Stimulated activated effector memory CD8-positive, alpha-beta T cell treated with anti-CD3 and anti-CD28 coated beads, Interleukin-12 subunit alpha, Interleukin-12 subunit beta, amount 100 ng/mL, for 72 hours (primary cell): ENCODE measurements at regions not wholly inside any gene's neighbourhood (a gene's known extent, or its start where the extent isn't known, plus 50 kb on each side); places are given as distances from the start of the nearest gene placed in this dataset.
"Not testable (repeated sequence)": the region's sequence is repeated elsewhere in the genome, so short reads cannot be mapped to it uniquely, and the experiment has no call there.

Source experiments
- ATAC-seq: fragments of 150-1000 bp; cut with Tn5 transposase; 2 replicates; pipeline ENCODE4 v1.10.0; 2021
- DNase-seq, 2 donors: peaks; one replicate each; pipeline ENCODE4 v3.0.0; 2021 to 2022; ENCODE audit warnings: low spot score in 2 of 2
- H3K27ac Mint-ChIP-seq: one replicate; pipeline ENCODE4 v1.8.0; 2022; ENCODE audit warnings: mild to moderate bottlenecking, mixed read lengths
- H3K36me3 Mint-ChIP-seq: one replicate; pipeline ENCODE4 v1.8.0; 2022; ENCODE audit warnings: mild to moderate bottlenecking, mixed read lengths
- H3K4me1 Mint-ChIP-seq: one replicate; pipeline ENCODE4 v1.8.0; 2022; ENCODE audit warnings: mixed read lengths
- H3K4me3 Mint-ChIP-seq: one replicate; pipeline ENCODE4 v1.8.0; 2022; ENCODE audit warnings: mild to moderate bottlenecking, mixed read lengths
- H3K9me3 Mint-ChIP-seq: one replicate; pipeline ENCODE4 v1.8.0; 2022; ENCODE audit warnings: mixed read lengths

DNA sequence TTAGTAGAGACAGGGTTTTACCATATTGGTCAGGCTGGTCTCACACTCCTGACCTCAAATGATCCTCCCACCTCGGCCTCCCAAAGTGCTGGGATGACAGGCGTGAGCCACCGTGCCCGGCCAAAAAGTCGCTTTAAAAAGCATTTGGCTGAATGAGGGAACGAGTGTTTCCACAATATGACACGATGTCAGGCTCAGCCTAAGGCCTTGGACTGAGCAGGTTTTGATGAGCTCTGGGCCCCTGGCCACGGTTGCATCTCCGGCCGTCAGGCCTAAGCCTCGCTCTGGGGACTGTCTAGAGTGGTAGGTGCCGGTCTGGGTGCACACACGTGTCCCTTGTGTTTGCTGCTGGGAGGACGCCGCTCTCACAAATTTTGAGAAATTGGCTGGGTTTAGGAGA lies 120.3 kb downstream of the NPIPB11 start:
- peaks cover 19% of the 10 kb centered on the region for H3K4me1 Mint-ChIP-seq
- H3K9me3 Mint-ChIP-seq, H3K36me3 Mint-ChIP-seq, H3K4me3 Mint-ChIP-seq, ATAC-seq, H3K27ac Mint-ChIP-seq, DNase-seq: not testable (repeated sequence)

DNA sequence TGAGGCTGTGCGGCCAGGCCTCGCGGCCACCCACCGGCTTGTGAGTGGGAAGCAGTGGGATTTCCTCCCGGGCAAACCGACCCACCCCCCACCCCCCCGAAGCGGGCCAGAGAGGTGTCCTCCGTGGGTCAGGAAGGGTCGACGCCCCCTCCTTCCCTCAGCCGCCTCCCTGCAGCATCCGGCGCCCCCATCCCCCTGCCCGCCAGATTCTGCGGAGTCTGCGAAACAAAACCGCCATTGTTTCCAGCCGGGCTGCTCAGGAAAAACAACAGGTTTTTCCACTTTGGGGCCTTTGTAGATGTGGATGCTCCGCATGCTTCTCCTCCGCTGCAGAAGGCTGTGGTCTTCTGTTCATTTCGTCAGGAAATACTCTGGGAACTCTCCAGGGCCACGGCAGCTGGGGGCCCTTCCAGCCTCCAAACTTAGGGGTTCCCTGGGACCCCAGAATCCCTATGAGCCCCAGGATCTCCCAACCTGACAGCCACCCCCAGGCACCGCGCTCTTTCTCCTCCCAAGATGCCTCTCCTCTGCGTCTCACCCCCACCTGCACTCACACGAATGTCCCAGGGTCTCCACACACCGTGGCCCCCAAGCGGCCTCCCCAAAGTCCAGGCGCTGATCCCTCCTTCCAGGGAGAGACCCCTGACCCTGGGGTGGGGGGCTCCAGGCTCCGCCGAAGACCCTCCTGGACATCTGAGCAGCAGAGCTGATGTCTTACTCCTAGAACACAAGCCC lies 121.2 kb downstream of the NPIPB11 start:
- Mint-ChIP-seq H3K4me3 (peak overlapping the region; percentile 51), H3K4me1 (peaks cover 12% of the 10 kb centered on the region)
- H3K27ac Mint-ChIP-seq, DNase-seq, H3K36me3 Mint-ChIP-seq, ATAC-seq, H3K9me3 Mint-ChIP-seq: not testable (repeated sequence)

DNA sequence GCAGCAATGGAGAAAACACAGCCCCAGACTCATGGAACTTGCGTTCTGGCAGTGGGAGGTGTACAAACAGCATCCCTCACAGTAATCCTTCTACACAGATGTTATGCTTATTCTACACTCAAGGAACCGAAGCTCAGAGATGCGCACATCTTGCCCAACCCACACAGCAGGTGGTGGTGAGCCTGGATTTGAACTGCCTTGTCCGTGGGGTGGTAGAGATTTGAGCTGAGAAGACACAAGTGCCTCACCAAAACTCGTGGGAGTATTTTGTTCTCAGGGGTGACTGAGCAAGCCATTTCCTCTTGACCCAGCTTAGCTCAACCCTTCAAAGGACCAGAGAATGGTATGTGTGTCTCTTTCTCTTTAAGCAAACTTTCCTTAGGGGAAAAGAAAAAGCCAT lies 121.8 kb downstream of the NPIPB11 start:
- H3K9me3 Mint-ChIP-seq, H3K36me3 Mint-ChIP-seq, H3K27ac Mint-ChIP-seq, H3K4me1 Mint-ChIP-seq, DNase-seq: not testable (repeated sequence)
- H3K4me3 Mint-ChIP-seq = peak overlapping the region; percentile 51
- ATAC-seq = peak; percentile 73

DNA sequence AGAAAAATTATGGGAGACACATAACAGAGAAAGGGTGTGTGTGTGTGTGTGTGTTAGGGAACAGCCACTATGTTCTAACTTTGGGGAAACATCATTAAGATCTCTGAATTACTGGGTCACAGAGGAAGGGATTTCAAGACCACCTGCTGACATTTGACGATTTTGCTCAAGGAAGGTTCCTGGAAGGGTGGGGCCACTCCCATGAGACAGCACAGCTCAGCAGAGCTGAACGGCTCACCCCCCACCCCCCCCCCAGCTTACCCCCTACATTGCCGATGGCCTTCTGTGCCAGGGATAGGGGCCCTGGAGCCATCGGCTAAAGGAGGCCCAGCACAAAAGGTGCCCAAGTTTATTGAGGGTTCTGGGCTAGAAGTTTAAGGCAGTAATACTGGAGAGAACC lies 122.4 kb downstream of the NPIPB11 start:
- H3K27ac Mint-ChIP-seq, DNase-seq, H3K4me1 Mint-ChIP-seq, H3K9me3 Mint-ChIP-seq, ATAC-seq, H3K36me3 Mint-ChIP-seq: not testable (repeated sequence)
- H3K4me3 Mint-ChIP-seq = peak overlapping the region; percentile 51

DNA sequence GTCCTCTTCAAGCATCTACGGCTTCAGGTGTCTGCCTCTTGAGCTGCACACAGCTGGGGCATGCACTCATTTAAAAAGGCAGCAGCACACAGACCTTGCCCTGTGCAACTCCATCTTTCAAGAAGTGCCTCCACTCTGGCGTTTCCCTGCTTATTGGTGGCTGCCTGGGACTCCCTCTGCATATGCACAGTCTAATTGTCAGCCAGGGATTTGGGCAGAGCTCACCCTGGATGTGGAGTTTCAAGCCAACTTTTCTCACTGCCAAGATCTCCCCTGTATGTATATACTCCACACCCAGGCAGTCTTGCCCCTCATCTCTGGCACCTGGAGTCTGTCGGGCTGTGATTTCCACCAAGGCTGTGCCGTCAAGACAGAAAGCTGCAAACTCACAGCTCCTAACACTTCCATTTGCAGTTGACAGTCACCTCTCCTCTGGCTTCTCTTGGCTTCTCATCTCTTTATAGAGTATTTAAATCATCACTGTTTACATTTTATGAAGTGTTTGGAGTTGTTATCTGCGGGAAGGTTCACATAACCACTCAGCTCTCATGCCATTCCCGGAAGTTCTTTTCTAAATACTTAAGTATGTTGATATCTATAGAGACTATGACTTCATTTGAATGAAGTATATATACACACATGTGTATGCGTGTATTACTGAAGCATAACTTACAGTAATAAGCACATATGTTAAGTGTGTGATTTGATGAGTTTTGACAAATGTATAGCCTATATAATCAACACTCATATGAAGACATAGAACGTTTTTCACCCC lies 128.2 kb downstream of the NPIPB11 start:
- ATAC-seq, H3K27ac Mint-ChIP-seq, H3K4me3 Mint-ChIP-seq, H3K36me3 Mint-ChIP-seq, H3K9me3 Mint-ChIP-seq, H3K4me1 Mint-ChIP-seq, DNase-seq: not testable (repeated sequence)

DNA sequence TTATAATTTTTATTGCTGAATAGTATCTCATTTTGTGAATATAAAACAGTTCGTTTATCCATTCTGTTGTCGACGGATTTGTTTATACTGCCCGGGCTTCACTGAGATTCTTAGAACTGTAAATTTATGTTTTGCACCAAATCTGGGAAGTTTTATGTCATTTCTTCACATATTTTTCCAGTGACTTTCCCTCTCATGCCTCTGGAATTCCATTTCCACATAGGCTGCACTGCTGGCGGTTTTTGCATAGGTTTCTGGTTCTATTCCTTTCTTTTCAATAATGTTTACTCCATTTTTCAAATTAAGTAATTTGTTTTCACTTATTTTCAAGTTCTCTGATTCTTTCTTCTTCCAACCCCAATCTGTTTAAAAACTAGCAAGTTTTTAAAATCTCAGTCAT lies 130.1 kb downstream of the NPIPB11 start:
- not testable (repeated sequence) for ATAC-seq, H3K4me1 Mint-ChIP-seq, DNase-seq, H3K9me3 Mint-ChIP-seq, H3K27ac Mint-ChIP-seq, H3K36me3 Mint-ChIP-seq, H3K4me3 Mint-ChIP-seq

DNA sequence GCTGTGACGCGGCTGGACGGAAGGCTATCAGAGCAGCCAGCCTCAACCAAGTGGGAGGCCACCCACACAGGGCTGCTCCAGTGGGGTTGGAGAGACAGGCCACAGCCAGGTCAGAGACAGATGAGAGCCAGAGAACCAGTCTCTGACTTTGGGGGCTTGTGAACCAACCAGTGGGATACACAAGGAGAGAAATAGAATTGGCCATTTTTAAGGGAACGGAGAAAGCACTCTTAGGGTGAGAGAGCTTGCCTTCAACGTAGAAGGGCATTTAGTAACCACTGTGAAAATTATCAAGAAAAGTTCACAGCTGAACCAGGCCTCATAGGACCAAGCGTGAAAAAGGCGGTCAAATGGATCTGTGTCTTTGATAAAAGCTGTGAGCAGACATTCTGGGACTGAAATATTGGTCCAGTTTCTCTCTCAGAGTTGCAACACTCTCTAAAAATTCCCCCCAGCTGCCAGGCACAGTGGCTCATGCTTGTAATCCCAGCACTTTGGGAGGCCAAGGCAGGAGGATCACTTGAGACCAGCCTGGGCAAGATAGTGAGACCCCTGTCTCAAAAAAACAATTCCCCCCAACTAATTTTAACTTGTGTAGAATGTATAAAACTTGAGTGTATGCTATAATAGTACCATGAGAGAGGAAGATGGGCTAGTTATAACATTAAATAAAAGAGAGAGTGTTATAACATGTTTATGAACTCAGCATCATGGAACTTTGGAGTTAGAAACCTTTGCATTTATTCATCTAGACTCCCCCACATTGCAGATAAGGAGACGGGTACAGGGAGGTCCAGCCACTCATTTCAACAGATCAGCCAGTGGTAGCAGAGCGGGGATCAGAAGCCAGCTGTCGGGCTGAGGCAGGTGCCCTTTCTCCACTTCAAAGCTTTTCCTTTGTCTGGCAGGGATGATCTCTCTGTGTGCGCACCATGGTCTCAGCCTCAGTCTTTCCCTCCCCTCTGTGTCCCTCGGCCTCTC lies 132.2 kb downstream of the NPIPB11 start:
- H3K27ac Mint-ChIP-seq = peak overlapping the region; percentile 36
- ATAC-seq = peak; percentile 39
- not testable (repeated sequence) for H3K4me3 Mint-ChIP-seq, H3K9me3 Mint-ChIP-seq, H3K4me1 Mint-ChIP-seq, DNase-seq, H3K36me3 Mint-ChIP-seq

DNA sequence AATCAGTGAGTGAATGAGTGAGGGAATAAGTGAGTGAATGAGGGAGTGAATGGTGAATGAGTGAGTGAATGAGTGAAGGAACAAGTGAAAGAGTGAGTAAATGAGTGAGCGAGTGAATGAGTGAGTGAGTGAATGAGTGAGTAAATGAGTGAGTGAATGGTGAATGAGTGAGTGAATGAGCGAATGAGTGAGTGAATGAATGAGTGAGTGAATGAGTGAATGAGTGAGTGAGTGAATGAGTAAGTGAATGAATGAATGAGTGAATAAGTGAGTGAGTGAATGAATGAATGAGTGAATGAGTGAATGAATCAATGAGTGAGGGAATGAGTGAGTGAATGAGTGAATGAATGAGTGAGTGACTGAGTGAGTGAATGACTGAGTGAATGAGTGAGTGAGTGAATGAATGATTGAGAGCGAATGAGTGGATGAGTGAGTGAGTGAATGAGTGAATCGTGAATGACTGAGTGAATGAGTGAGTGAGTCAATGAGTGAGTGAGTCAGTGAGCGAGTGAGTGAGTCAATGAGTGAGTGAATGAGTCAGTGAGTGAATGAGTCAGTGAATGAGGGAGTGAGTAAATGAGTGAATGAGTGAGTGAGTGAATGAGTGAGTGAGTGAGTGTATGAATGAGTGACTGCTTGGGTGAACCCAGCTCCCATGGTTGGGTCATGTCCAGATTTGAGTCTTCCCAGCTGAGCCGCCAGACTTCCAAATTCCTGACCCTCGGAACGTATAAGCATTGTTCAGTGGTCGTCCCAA lies 133.0 kb downstream of the NPIPB11 start:
- H3K36me3 Mint-ChIP-seq, DNase-seq, H3K4me3 Mint-ChIP-seq, H3K27ac Mint-ChIP-seq, H3K4me1 Mint-ChIP-seq, H3K9me3 Mint-ChIP-seq: not testable (repeated sequence)
- peak; percentile 89 for ATAC-seq

DNA sequence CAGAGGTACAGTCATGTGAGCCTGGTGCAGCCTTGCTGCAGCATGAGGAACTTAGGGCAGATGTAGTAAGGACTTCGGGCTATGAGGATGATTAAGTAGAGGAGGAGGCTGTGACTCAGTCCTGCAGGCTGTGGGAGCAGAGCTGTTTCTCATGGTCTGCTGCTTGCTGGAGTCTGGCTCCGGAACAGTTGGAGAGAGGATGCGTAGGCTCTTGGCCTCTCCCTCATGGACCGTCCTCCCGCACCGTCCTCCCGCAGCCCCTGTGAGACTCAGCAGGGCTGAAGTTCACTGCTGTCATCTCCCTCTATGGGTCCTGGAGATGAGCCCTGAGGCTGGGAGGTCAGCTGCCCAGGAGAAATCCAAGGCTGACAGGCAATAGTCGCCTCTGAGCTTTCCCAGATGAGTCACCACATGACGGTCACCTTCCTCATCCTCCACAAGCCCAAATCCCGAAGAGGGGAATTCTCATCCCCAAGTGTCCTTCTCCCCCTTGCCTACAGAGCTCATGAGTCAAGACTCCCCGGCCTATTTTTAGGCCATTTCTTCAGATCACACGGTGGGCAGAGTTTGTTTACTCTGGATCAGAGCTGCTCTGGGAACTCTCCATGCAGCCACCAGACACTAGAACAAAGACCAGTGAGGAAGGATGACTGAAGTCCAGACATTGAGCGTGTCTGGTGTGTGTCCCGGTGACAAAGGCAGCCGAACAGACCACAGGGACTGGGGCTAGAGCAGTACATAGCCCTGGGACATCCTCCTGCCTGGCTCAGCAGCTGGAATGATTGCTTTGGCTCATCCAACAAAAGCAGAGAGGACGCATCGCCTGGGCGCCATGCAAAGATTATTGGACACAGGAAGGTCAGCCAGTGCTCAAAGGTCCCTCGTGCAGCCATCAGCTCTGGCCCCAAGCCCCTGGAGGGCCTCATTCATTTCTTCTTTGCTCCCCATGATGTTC lies 134.5 kb downstream of the NPIPB11 start:
- H3K4me3 Mint-ChIP-seq, H3K9me3 Mint-ChIP-seq, H3K27ac Mint-ChIP-seq, DNase-seq, ATAC-seq, H3K4me1 Mint-ChIP-seq, H3K36me3 Mint-ChIP-seq: not testable (repeated sequence)

DNA sequence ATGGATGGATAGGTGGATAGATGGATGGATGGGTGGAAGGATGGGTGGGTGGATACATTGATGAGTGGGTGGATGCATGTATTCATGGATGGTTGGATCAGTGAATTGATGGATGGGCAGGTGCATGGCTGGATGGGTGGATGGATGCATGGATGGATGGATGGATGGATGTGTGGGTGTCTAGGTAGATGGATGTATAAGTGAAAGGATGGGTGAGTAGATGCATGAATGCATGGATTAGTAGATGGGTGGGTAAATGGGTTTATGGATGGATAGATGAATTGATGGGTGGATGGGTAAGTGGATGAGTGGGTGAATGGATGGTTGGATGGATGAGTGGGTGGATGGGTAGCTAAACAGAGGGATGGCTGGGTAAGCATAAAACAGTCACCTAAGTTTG lies 135.6 kb downstream of the NPIPB11 start:
- not testable (repeated sequence) for DNase-seq, ATAC-seq, H3K9me3 Mint-ChIP-seq, H3K36me3 Mint-ChIP-seq, H3K4me1 Mint-ChIP-seq, H3K27ac Mint-ChIP-seq, H3K4me3 Mint-ChIP-seq

DNA sequence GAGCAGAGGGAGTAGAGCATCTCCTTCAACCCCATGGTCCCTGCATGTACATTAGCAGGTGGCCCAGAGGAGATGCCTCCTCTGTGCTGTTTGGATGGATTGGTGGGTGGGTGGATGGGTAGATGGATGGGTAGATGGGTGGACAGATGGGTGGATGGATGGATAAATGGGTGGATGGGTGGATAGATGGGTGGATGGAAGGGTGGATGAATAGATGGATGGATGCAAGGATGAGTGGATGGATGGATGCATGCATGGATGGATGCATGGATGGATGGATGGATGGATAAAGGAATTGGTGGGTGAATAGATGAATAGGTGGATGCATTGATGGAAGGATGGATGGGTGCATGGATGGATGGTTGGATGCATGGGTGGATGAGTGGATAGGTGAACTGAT lies 136.5 kb downstream of the NPIPB11 start:
- H3K27ac Mint-ChIP-seq, H3K9me3 Mint-ChIP-seq, H3K36me3 Mint-ChIP-seq, DNase-seq, H3K4me3 Mint-ChIP-seq, ATAC-seq, H3K4me1 Mint-ChIP-seq: not testable (repeated sequence)

DNA sequence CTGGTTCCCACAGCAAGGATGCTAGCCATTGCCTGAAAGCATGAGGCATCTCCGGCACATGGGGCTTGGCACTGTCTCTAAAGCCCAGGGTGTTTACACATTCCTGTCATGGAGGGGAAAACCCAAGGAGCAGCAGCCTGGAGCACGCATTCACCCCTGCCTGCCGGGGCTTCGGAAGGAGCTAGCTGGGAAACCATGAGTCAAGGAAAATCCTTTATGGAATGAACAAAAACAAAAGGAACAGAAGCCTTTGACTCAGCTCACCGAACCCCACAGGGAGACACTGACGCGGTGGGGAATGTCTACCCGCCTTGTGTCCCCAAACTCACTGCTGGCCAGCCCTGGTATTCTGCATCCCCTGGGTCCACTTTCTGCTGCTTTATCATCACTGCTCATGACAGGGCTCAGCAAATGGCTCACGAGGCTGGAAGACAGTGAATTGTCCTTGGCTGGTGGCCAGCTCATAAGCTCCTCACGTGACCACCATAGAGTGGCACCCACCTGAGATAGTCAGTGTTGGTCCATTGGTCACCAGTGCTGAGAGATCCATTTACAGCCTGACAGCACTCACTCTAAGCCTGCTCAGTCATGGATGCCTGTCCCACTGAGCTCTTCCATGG lies 137.2 kb downstream of the NPIPB11 start:
- H3K9me3 Mint-ChIP-seq, DNase-seq, H3K27ac Mint-ChIP-seq, ATAC-seq, H3K36me3 Mint-ChIP-seq, H3K4me3 Mint-ChIP-seq: not testable (repeated sequence)
- H3K4me1 Mint-ChIP-seq = peaks cover 12% of the 10 kb centered on the region

DNA sequence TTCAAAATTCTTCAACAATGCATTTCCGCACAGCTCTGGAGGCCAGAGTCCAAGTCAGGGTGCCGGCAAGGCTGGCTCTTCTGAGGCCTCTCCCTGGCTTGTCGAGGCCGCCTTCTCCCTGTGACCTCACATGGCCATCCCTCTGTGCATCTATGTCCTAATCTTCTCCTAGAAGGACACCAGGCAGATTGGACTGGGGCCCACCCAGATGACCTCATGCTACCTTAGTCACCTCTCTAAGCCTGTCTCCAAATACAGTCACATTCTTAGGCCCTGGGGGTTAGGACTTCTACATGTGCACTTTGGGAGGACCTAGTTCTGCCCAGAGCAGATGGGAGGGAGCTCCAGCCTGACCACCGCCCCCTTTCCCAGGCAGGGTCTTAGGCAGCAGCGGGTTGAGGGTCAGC lies 137.7 kb downstream of the NPIPB11 start:
- not testable (repeated sequence) for H3K4me3 Mint-ChIP-seq, DNase-seq, H3K27ac Mint-ChIP-seq, H3K9me3 Mint-ChIP-seq, H3K36me3 Mint-ChIP-seq, ATAC-seq
- H3K4me1 Mint-ChIP-seq = peaks cover 16% of the 10 kb centered on the region
